ENCODE measurements at regions not wholly inside any gene's neighbourhood (a gene's known extent, or its start where the extent isn't known, plus 50 kb on each side); places are given as distances from the start of the nearest gene placed in this dataset.

- Histone ChIP-seq H3K4me1 (ENCODE audit: control insufficient read depth, insufficient read depth, low read length, unreplicated experiment) (no peaks in the 10 kb centered on the region), H3K27me3 (ENCODE audit: insufficient read depth, low read length) (no peaks in the 10 kb centered on the region), H2AFZ (ENCODE audit: low read length, unreplicated experiment) (no peak overlapping the region), H3K4me3 (ENCODE audit: low read depth, low read length) (no peak overlapping the region), H3K27ac (ENCODE audit: low read depth, low read length) (no peak overlapping the region), H3K36me3 (ENCODE audit: insufficient read depth, low read length) (no peaks in the 10 kb centered on the region), H3K79me2 (ENCODE audit: control insufficient read depth, insufficient read depth, low read length, unreplicated experiment) (no peaks in the 10 kb centered on the region)
Observed at GRCh38 chr5:50927953-50928352, 261.5 kb downstream of the PARP8 start.

DNA sequence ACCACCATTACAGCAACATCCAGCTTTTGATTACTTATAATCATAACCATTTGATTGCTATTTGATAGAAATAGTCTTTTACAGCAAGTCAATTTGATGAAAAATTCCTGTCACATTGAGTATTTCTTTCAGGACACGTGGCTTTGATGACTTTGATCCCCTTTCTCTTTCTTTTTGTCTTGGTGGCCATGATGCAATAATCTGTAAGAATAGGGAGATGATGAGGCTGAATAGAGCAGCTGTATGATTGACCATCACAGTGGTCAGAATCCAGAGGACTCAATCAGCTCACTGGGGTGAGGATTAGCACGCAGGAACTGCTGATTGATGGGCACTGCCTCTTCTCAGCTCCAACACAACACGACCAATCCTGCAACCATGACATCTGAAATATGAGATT lies 262.7 kb downstream of the PARP8 start:
- H3K27me3 ChIP-seq (ENCODE audit: insufficient read depth, low read length), result no peaks in the 10 kb centered on the region
- H3K27ac ChIP-seq (ENCODE audit: low read depth, low read length), result no peak overlapping the region
- H3K79me2 ChIP-seq (ENCODE audit: control insufficient read depth, insufficient read depth, low read length, unreplicated experiment), result no peaks in the 10 kb centered on the region
- no peak overlapping the region for H3K4me3 ChIP-seq (ENCODE audit: low read depth, low read length)
- no peak overlapping the region for H2AFZ ChIP-seq (ENCODE audit: low read length, unreplicated experiment)
- H3K36me3 ChIP-seq (ENCODE audit: insufficient read depth, low read length), result no peaks in the 10 kb centered on the region
- H3K4me1 ChIP-seq (ENCODE audit: control insufficient read depth, insufficient read depth, low read length, unreplicated experiment), result no peaks in the 10 kb centered on the region

DNA sequence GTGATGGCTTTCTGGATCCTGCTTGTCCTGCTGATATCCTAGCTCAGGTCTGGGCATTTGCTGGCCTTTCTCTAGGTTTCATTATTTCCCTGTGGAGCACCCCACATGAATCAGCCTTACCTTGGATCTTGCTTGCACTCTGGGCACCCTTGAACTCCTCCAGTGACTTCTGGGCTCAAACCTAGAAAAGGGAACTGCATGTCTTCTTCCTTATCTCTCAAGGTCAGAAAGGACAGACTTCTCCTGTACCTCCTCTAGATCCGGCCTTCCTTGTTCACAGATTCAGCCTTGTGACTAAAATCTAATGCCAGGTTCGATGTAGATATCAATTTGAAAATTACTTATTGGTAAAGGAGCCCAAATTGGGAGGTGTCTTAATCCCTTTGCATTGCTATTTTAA lies 267.9 kb downstream of the PARP8 start:
- Histone ChIP-seq H3K4me1 (ENCODE audit: control insufficient read depth, insufficient read depth, low read length, unreplicated experiment) (no peaks in the 10 kb centered on the region), H3K27ac (ENCODE audit: low read depth, low read length) (no peak overlapping the region), H3K36me3 (ENCODE audit: insufficient read depth, low read length) (no peaks in the 10 kb centered on the region), H3K4me3 (ENCODE audit: low read depth, low read length) (no peak overlapping the region), H3K79me2 (ENCODE audit: control insufficient read depth, insufficient read depth, low read length, unreplicated experiment) (no peaks in the 10 kb centered on the region), H2AFZ (ENCODE audit: low read length, unreplicated experiment) (no peak overlapping the region), H3K27me3 (ENCODE audit: insufficient read depth, low read length) (no peaks in the 10 kb centered on the region)

DNA sequence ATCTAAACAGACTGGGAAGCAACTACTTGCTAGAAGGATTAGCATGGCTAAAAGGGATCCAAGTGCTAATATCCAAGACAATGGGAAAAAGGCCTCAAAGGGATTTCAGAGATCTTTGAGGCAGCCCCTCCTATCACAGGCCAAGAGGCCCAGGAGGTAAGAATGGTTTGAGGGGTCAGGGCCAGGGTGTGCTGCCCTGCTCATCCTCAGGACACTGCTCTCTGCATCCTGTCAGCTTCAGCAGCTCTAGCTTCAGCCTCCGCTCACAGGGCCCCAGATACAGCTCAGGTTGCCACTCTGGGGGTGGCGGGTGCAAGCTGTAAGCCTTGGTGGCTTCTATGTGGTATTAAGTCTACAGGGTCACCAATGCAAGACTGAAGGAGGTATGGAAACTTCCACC lies 278.7 kb downstream of the PARP8 start:
- no peaks in the 10 kb centered on the region for H3K4me1 ChIP-seq (ENCODE audit: control insufficient read depth, insufficient read depth, low read length, unreplicated experiment)
- H3K4me3 ChIP-seq (ENCODE audit: low read depth, low read length), result no peak overlapping the region
- no peaks in the 10 kb centered on the region for H3K27me3 ChIP-seq (ENCODE audit: insufficient read depth, low read length)
- no peak overlapping the region for H2AFZ ChIP-seq (ENCODE audit: low read length, unreplicated experiment)
- no peaks in the 10 kb centered on the region for H3K79me2 ChIP-seq (ENCODE audit: control insufficient read depth, insufficient read depth, low read length, unreplicated experiment)
- no peaks in the 10 kb centered on the region for H3K36me3 ChIP-seq (ENCODE audit: insufficient read depth, low read length)
- no peak overlapping the region for H3K27ac ChIP-seq (ENCODE audit: low read depth, low read length)

DNA sequence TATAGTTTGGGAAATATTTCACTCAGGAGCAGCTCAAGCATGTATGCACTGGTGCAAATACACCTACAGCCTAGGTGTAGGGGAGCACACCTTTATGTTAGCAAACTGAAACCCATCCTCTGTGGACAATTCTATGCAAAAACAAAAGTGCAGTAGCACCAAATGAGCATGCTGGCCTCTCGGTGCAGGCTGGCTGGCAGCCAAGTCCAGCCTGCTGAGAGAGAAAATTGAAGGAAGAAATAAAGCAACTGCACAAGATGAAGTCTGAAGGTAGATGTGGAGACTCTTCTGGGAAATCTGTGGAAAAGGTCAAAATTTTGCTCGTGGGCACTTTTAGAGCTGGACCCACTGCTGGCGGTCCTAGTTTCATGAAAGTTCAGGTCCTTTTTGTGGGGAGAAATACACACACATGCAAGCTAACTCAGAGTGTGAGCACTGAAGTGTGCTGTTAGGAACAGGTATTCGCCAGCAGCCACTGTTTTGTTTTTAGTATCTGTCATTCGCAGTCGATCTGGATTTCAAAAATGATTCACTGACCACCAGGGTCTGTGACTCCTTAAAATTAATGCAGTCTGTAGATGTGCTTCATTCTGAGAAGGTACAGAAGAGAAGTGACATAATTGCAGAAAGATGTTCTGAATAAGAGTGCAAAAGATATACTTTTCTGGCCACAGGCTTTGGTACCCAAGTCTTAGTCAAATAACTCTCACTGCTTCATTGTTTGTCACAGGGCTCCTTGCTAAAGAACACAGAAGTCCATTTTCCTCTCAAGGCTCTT lies 281.7 kb downstream of the PARP8 start:
- Histone ChIP-seq H3K4me1 (ENCODE audit: control insufficient read depth, insufficient read depth, low read length, unreplicated experiment) (no peaks in the 10 kb centered on the region), H3K4me3 (ENCODE audit: low read depth, low read length) (no peak overlapping the region), H3K36me3 (ENCODE audit: insufficient read depth, low read length) (no peaks in the 10 kb centered on the region), H3K27ac (ENCODE audit: low read depth, low read length) (no peak overlapping the region), H2AFZ (ENCODE audit: low read length, unreplicated experiment) (no peak overlapping the region), H3K79me2 (ENCODE audit: control insufficient read depth, insufficient read depth, low read length, unreplicated experiment) (no peaks in the 10 kb centered on the region), H3K27me3 (ENCODE audit: insufficient read depth, low read length) (peaks cover 12% of the 10 kb centered on the region; the same call in 1 of the 2 replicates)

- Histone ChIP-seq H3K27ac (ENCODE audit: low read depth, low read length) (no peak overlapping the region), H2AFZ (ENCODE audit: low read length, unreplicated experiment) (no peak overlapping the region), H3K27me3 (ENCODE audit: insufficient read depth, low read length) (peaks cover 24% of the 10 kb centered on the region), H3K4me1 (ENCODE audit: control insufficient read depth, insufficient read depth, low read length, unreplicated experiment) (no peaks in the 10 kb centered on the region), H3K79me2 (ENCODE audit: control insufficient read depth, insufficient read depth, low read length, unreplicated experiment) (no peaks in the 10 kb centered on the region), H3K4me3 (ENCODE audit: low read depth, low read length) (no peak overlapping the region), H3K36me3 (ENCODE audit: insufficient read depth, low read length) (no peaks in the 10 kb centered on the region)
Observed at GRCh38 chr5:50953290-50953689, 286.9 kb downstream of the PARP8 start.

- H3K36me3 ChIP-seq (ENCODE audit: insufficient read depth, low read length), result no peaks in the 10 kb centered on the region
- H2AFZ ChIP-seq (ENCODE audit: low read length, unreplicated experiment), result no peak overlapping the region
- no peak overlapping the region for H3K4me3 ChIP-seq (ENCODE audit: low read depth, low read length)
Observed at GRCh38 chr5:50958852-50959457, 292.5 kb downstream of the PARP8 start.

DNA sequence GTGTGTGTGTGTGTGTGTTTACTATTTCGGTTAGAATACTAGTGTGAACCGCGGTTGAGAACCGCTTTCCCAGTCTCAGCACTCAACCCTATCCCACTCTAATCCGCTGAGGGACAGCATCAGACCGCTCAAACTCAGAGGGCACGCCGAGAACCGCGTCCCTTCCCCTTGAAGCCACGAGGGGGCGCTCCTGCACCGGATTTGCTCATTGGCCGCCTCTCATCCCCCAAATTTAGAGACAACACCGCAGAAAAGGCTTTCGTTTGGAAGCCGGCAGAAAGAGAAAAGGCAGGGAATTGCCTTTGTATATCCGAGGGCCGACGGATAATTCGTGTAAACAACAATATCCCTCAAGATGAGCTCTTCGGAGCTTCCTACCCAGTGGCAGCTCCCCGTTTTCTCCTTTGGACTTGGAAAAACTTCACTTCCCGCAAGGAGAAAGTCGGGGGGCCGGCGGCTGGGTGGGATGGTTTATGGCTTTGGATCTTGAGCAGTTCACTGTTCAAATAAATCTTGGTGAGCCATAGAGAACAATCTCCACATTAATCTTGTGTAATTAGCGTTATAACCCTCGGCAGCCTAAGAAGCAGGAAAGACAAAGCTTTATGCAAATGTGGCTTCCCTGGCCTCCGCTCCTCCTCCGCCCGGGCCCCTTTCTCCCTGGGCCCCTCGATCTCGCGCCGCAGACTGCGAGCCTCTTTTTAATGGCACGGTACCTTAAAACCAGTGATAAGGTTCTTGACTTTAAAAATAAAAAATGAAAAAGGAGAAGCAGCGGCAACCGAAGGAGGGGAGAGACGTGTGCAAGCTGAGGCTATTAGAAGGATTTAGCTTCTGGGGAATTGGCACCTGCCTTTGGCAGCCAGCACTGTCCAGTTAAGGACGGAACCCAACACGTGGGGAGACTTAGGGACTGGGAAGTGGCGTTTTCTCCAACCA lies 296.8 kb downstream of the PARP8 start:
- peak overlapping the region; percentile 73 for H3K4me3 ChIP-seq (ENCODE audit: low read depth, low read length)
- H3K79me2 ChIP-seq (ENCODE audit: control insufficient read depth, insufficient read depth, low read length, unreplicated experiment), result no peaks in the 10 kb centered on the region
- peaks cover 53% of the 10 kb centered on the region for H3K27me3 ChIP-seq (ENCODE audit: insufficient read depth, low read length)
- H2AFZ ChIP-seq (ENCODE audit: low read length, unreplicated experiment), result peak overlapping the region; percentile 76
- no peaks in the 10 kb centered on the region for H3K4me1 ChIP-seq (ENCODE audit: control insufficient read depth, insufficient read depth, low read length, unreplicated experiment)
- no peak overlapping the region for H3K27ac ChIP-seq (ENCODE audit: low read depth, low read length)
- no peaks in the 10 kb centered on the region for H3K36me3 ChIP-seq (ENCODE audit: insufficient read depth, low read length)

More at GRCh38 chr5:50958852-50959457, 292.5 kb downstream of the PARP8 start:
- Histone ChIP-seq H3K27me3 (ENCODE audit: insufficient read depth, low read length) (peaks cover 22% of the 10 kb centered on the region), H3K27ac (ENCODE audit: low read depth, low read length) (no peak overlapping the region), H3K79me2 (ENCODE audit: control insufficient read depth, insufficient read depth, low read length, unreplicated experiment) (no peaks in the 10 kb centered on the region), H3K4me1 (ENCODE audit: control insufficient read depth, insufficient read depth, low read length, unreplicated experiment) (no peaks in the 10 kb centered on the region)

GRCh38 chr5:50963971-50964745 lies 297.7 kb downstream of the PARP8 start:
- Histone ChIP-seq H3K4me3 (ENCODE audit: low read depth, low read length) (no peak overlapping the region; the same call in 1 of the 2 replicates), H3K27ac (ENCODE audit: low read depth, low read length) (no peak overlapping the region), H2AFZ (ENCODE audit: low read length, unreplicated experiment) (no peak overlapping the region), H3K79me2 (ENCODE audit: control insufficient read depth, insufficient read depth, low read length, unreplicated experiment) (no peaks in the 10 kb centered on the region), H3K4me1 (ENCODE audit: control insufficient read depth, insufficient read depth, low read length, unreplicated experiment) (peaks cover 4% of the 10 kb centered on the region), H3K36me3 (ENCODE audit: insufficient read depth, low read length) (no peaks in the 10 kb centered on the region), H3K27me3 (ENCODE audit: insufficient read depth, low read length) (peaks cover 62% of the 10 kb centered on the region)
